Breast epithelium (tissue), 3 donors: ENCODE measurements at regions not wholly inside any gene's neighbourhood (a gene's known extent, or its start where the extent isn't known, plus 50 kb on each side); places are given as distances from the start of the nearest gene placed in this dataset.

Experiments
- POLR2A ChIP-seq: fragments of 450-650 bp; IDR thresholded peaks from one replicate; pipeline ENCODE4 v1.6.1; 2016; ENCODE audit warnings: antibody characterized with exemption, mild to moderate bottlenecking, moderate library complexity
- POLR2AphosphoS5 ChIP-seq, 3 donors: sonication (generic); formaldehyde crosslinking; IDR thresholded peaks; one replicate each; pipeline ENCODE4 v1.6.1; 2017; ENCODE audit warnings: antibody characterized with exemption in 3 of 3
- TF ChIP-seq, protein P1 (sequence below), 3 donors: fragments of 450-650 bp; IDR thresholded peaks; one replicate each; pipeline ENCODE4 v1.5.1; 2016 to 2017; ENCODE audit warnings: antibody characterized with exemption in 3 of 3, mild to moderate bottlenecking in 3 of 3, moderate library complexity in 3 of 3

DNA sequence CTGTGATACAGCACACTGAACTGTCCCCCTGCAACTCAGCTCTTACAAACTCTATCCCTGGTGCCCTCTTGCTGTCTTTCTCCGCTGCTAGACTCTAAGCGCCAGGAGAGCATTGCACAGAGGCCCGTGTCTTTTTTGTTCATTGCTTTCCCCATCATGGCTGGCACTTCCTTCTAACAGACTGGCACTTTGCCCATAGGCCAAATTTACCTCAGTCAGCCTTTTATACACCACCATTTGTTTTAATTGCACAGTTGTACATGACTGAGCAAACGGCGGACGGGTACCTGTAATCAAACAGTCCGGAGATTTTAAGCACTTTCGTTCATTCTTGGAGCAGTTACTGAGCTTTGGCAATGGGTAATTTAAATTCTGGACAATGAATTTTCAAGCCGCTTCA lies 102.2 kb upstream of the CLINT1 start:
- TF ChIP-seq, protein P1, sequence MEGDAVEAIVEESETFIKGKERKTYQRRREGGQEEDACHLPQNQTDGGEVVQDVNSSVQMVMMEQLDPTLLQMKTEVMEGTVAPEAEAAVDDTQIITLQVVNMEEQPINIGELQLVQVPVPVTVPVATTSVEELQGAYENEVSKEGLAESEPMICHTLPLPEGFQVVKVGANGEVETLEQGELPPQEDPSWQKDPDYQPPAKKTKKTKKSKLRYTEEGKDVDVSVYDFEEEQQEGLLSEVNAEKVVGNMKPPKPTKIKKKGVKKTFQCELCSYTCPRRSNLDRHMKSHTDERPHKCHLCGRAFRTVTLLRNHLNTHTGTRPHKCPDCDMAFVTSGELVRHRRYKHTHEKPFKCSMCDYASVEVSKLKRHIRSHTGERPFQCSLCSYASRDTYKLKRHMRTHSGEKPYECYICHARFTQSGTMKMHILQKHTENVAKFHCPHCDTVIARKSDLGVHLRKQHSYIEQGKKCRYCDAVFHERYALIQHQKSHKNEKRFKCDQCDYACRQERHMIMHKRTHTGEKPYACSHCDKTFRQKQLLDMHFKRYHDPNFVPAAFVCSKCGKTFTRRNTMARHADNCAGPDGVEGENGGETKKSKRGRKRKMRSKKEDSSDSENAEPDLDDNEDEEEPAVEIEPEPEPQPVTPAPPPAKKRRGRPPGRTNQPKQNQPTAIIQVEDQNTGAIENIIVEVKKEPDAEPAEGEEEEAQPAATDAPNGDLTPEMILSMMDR (IDR thresholded peaks at IDR 0.05): no peak
- TF ChIP-seq POLR2A (no peak), POLR2AphosphoS5 (IDR thresholded peaks at IDR 0.05) (no peak)
